ENCODE measurements at regions not wholly inside any gene's neighbourhood (a gene's known extent, or its start where the extent isn't known, plus 50 kb on each side); places are given as distances from the start of the nearest gene placed in this dataset.

DNA sequence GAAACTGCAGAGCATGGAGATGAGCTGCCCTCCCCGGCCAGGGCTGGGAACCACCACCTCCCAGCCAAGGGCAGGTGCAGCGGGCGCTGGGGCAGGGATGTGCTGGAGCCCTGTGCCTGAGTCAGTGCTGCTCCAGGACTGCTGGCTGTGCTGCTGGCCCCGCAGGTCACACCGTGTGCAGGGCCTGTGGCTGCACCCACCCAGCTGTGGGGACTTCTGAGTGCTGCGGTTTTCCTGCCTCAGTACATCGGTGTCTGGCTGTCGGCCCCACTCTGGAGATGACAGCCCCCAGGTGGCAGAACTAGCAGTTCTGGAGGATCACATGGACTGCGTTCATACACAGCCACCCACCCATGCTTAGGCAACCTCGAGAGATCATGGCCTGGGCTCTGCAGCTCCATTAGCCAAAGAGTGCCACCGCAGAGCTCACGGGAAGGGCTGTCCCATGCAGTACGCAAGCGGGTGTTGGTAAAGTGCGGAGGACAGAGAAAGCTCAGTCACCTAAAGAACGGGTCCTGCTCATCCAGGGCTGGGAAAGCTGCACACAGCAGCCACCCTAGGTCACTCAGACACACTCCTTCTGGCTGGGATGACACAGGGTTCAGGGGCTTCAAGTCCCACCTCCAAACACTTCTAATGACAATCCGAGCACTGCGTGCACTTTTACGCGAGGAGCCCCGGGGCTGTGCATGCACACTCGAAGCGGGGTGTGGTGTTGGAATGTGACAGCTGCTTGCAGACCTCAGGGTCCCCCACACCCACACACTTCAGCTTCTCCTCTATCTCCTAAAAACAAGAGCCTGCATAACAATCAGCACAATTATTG is 198.1 kb upstream of the PPP2R2D start:
- TF ChIP-seq POLR2A (IDR thresholded peaks at IDR 0.05) = no peak
- TF ChIP-seq, protein P1, sequence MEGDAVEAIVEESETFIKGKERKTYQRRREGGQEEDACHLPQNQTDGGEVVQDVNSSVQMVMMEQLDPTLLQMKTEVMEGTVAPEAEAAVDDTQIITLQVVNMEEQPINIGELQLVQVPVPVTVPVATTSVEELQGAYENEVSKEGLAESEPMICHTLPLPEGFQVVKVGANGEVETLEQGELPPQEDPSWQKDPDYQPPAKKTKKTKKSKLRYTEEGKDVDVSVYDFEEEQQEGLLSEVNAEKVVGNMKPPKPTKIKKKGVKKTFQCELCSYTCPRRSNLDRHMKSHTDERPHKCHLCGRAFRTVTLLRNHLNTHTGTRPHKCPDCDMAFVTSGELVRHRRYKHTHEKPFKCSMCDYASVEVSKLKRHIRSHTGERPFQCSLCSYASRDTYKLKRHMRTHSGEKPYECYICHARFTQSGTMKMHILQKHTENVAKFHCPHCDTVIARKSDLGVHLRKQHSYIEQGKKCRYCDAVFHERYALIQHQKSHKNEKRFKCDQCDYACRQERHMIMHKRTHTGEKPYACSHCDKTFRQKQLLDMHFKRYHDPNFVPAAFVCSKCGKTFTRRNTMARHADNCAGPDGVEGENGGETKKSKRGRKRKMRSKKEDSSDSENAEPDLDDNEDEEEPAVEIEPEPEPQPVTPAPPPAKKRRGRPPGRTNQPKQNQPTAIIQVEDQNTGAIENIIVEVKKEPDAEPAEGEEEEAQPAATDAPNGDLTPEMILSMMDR (IDR thresholded peaks at IDR 0.05) = no peak
- H3K4me3 ChIP-seq (ENCODE audit: low read depth, poor library complexity, severe bottlenecking) = no peak overlapping the region
- intact Hi-C loops (cut with DNase I; ENCODE audit: low total_unique reads) = no loop called here
- DNase-seq (ENCODE audit: low spot score in 2 of 2) = peak in 1 of 2 donors; percentile 59
- WGBS, 2 donors = 60 to 64% methylated on average over 22 to 23 of the region's 23 CpGs

DNA sequence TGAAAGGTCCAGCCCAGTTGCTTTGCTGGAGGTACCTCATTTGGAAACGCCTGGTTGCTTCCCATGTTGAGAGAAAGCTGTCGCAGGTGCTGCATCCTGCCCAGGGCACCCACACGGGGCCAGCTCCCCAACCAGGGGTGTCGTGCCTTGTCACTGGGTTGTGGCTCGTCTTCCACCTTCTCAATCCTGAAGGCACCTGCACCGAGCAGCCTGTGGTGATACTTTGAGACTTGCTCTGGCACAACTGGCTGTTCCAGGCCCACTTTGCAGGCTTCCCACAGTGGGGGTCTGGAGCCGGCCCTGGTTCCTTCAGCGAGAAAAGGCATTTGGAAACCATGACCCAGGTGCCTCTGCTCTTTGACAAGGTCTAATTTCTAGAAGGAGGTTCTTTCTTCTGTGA is 197.3 kb upstream of the PPP2R2D start:
- DNase-seq (ENCODE audit: low spot score in 2 of 2) = peak in 1 of 2 donors; percentile 64
- no peak overlapping the region for H3K4me3 ChIP-seq (ENCODE audit: low read depth, poor library complexity, severe bottlenecking)
- TF ChIP-seq, protein P1 (IDR thresholded peaks at IDR 0.05) = no peak
- no peak for TF ChIP-seq POLR2A (IDR thresholded peaks at IDR 0.05)
- 77 to 80% methylated on average over 8 of the region's 8 CpGs for WGBS, 2 donors
- intact Hi-C loops (cut with DNase I; ENCODE audit: low total_unique reads) = no loop called here

DNA sequence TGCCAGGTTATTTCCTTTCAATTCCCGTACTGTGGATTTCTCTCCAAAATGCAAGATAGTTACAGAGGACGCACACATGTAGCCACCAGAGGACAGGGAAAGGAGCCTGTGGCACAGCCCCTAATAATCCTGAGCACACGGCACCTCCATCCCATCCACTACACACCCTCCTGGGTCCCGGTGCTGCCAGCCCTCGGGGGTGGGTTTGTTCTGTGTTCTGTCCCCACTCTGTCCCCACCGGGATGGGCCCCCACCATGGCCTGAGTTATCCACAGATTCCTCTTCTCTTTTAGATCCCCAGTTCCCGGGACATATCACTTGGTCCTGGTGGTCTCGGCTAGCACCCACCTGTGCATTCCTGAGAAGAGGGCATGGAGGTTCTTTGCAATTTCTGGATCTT is 196.9 kb upstream of the PPP2R2D start:
- intact Hi-C loops (cut with DNase I; ENCODE audit: low total_unique reads) = no loop called here
- TF ChIP-seq, protein P1 (IDR thresholded peaks at IDR 0.05) = no peak
- no peak for TF ChIP-seq POLR2A (IDR thresholded peaks at IDR 0.05)
- WGBS, 2 donors = 90 to 92% methylated on average over 8 of the region's 8 CpGs
- peak in 1 of 2 donors; percentile 70 for DNase-seq (ENCODE audit: low spot score in 2 of 2)
- no peak overlapping the region for H3K4me3 ChIP-seq (ENCODE audit: low read depth, poor library complexity, severe bottlenecking)

DNA sequence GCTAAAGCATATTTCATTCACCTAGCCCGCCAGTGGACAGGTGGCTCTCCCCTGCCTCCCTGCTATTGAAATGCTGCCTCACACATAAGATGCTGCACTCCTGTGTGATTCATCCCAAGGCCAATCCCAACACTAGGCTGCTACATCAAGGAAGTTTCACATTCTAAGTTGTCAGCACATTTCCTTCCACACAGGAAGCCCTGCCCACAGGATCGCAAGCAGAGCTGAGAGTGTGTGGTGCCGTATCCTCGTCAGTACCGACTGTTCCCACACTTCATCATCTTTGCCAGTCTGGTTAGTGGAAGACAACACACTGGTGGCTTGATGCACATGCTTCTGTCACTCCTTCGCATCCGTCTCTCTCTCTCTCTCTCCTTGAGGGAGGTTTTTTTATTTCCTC is 194.3 kb upstream of the PPP2R2D start:
- no peak overlapping the region for H3K4me3 ChIP-seq (ENCODE audit: low read depth, poor library complexity, severe bottlenecking)
- TF ChIP-seq, protein P1 (IDR thresholded peaks at IDR 0.05) = no peak
- no peak for TF ChIP-seq POLR2A (IDR thresholded peaks at IDR 0.05)
- 76 to 81% methylated on average over 7 of the region's 7 CpGs for WGBS, 2 donors
- DNase-seq (ENCODE audit: low spot score in 2 of 2) = peak in 1 of 2 donors; percentile 42
- intact Hi-C loops (cut with DNase I; ENCODE audit: low total_unique reads) = no loop called here

DNA sequence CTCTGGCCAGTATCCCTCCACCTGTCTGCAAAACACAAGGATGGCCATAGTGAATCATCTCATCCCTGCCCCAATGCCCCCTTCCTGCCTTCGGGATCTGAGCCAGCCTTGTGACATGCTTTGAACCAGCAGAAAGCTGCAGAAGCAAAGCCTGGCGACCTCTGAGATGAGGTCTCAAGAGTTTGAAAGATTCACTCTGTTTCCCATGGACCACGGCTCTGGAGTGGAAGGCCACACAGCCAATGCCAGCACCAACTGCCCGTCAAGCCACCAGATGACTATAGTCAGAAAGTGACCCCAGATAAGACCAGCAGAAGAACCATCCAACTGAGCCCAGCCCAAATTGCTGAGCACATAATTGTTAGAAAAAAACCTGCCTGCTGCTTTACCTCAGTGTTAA is 193.9 kb upstream of the PPP2R2D start:
- intact Hi-C loops (cut with DNase I; ENCODE audit: low total_unique reads) = no loop called here

More for the DNA sequence above, 193.9 kb upstream of the PPP2R2D start:
- DNase-seq (ENCODE audit: low spot score in 2 of 2) = peak in 1 of 2 donors; percentile 70
- 80 to 89% methylated on average over 4 of the region's 4 CpGs for WGBS, 2 donors
- H3K4me3 ChIP-seq (ENCODE audit: low read depth, poor library complexity, severe bottlenecking) = no peak overlapping the region
- TF ChIP-seq, protein P1 (IDR thresholded peaks at IDR 0.05) = no peak
- TF ChIP-seq POLR2A (IDR thresholded peaks at IDR 0.05) = no peak
